NCI-H2029 (cell line): ENCODE measurements at regions not wholly inside any gene's neighbourhood (a gene's known extent, or its start where the extent isn't known, plus 50 kb on each side); places are given as distances from the start of the nearest gene placed in this dataset.
A peak's percentile ranks its signal among the peaks of the same experiment; 100 is the strongest.

Experiments
- DNase-seq: peaks from one replicate; lab custom pipeline; 2025; lab: John Stamatoyannopoulos, UW

GRCh38 chr3:151992326-151993041 is 119.0 kb downstream of the SUCNR1 start:
- DNase-seq, result no peak

- no peak for DNase-seq
Measured at GRCh38 chr3:151995091-151995490, 121.6 kb downstream of the SUCNR1 start.

- no peak for DNase-seq
Measured at GRCh38 chr3:151998744-151999143, 125.3 kb downstream of the SUCNR1 start.

GRCh38 chr3:151999936-152000335 is 126.5 kb downstream of the SUCNR1 start:
- DNase-seq, result no peak

- DNase-seq, result no peak
Measured at GRCh38 chr3:152011812-152012735, 138.6 kb downstream of the SUCNR1 start.

- DNase-seq, result no peak
Measured at GRCh38 chr3:152019508-152019907, 146.1 kb downstream of the SUCNR1 start.

GRCh38 chr3:152021951-152022461 is 148.6 kb downstream of the SUCNR1 start:
- no peak for DNase-seq

- DNase-seq, result peak; percentile 19
Measured at GRCh38 chr3:152026033-152026556, 152.7 kb downstream of the SUCNR1 start.

GRCh38 chr3:152030320-152030719 is 156.9 kb downstream of the SUCNR1 start:
- DNase-seq, result no peak

- no peak for DNase-seq
Measured at GRCh38 chr3:152031321-152031720, 157.9 kb downstream of the SUCNR1 start.

GRCh38 chr3:152037297-152037696 is 163.9 kb downstream of the SUCNR1 start:
- no peak for DNase-seq

GRCh38 chr3:152037953-152038352 is 164.5 kb downstream of the SUCNR1 start:
- no peak for DNase-seq

- DNase-seq, result no peak
Measured at GRCh38 chr3:152038490-152038889, 165.0 kb downstream of the SUCNR1 start.

- DNase-seq, result no peak
Measured at GRCh38 chr3:152039887-152040286, 166.4 kb downstream of the SUCNR1 start.

- DNase-seq, result no peak
Measured at GRCh38 chr3:152040319-152040718, 166.9 kb downstream of the SUCNR1 start.

- DNase-seq, result no peak
Measured at GRCh38 chr3:152043620-152044019, 170.2 kb downstream of the SUCNR1 start.

GRCh38 chr3:152046280-152046679 is 172.8 kb downstream of the SUCNR1 start:
- no peak for DNase-seq

- no peak for DNase-seq
Measured at GRCh38 chr3:152047465-152047864, 174.0 kb downstream of the SUCNR1 start.

GRCh38 chr3:152048831-152049230 is 175.4 kb downstream of the SUCNR1 start:
- no peak for DNase-seq

- DNase-seq, result no peak
Measured at GRCh38 chr3:152050903-152051302, 177.5 kb downstream of the SUCNR1 start.

- DNase-seq, result peak; percentile 77
Measured at GRCh38 chr3:152051501-152052404, 178.3 kb downstream of the SUCNR1 start.

GRCh38 chr3:152053866-152054265 is 180.4 kb downstream of the SUCNR1 start:
- DNase-seq, result no peak
